Neuronal stem cell (in vitro differentiated cells): ENCODE measurements at regions not wholly inside any gene's neighbourhood (a gene's known extent, or its start where the extent isn't known, plus 50 kb on each side); places are given as distances from the start of the nearest gene placed in this dataset.

Experiments used
- DNase-seq: peaks from one replicate; pipeline ENCODE4 v3.0.0-alpha.2; 2013; ENCODE audit warnings: low spot score
- H2AFZ ChIP-seq: one replicate; pipeline ENCODE4 v1.6.1; 2013; ENCODE audit warnings: mild to moderate bottlenecking, low read length, inconsistent platforms
- H2AK5ac ChIP-seq: 2 replicates; pipeline ENCODE4 v1.6.1; 2013; ENCODE audit warnings: low read depth, mild to moderate bottlenecking, inconsistent platforms, low read length, moderate library complexity, mixed read lengths
- H2BK120ac ChIP-seq: 2 replicates; pipeline ENCODE4 v1.6.1; 2013; ENCODE audit warnings: low read depth, mild to moderate bottlenecking, inconsistent platforms, low read length, moderate library complexity, mixed read lengths
- H2BK12ac ChIP-seq: one replicate; pipeline ENCODE4 v1.6.1; 2013; ENCODE audit warnings: low read length, inconsistent platforms
- H2BK15ac ChIP-seq: 2 replicates; pipeline ENCODE4 v1.6.1; 2013; ENCODE audit warnings: mild to moderate bottlenecking, low read length, inconsistent platforms, mixed read lengths
- H2BK5ac ChIP-seq: one replicate; pipeline ENCODE4 v1.6.1; 2013; ENCODE audit warnings: inconsistent platforms, mild to moderate bottlenecking, low read length, moderate library complexity
- H3K14ac ChIP-seq: one replicate; pipeline ENCODE4 v1.6.1; 2013; ENCODE audit warnings: low read length, inconsistent platforms
- H3K18ac ChIP-seq: 2 replicates; pipeline ENCODE4 v1.6.1; 2013; ENCODE audit warnings: low read length, inconsistent platforms
- H3K23ac ChIP-seq: 2 replicates; pipeline ENCODE4 v1.6.1; 2013; ENCODE audit warnings: low read depth, mild to moderate bottlenecking, mixed read lengths, low read length, inconsistent platforms; ENCODE audit not compliant: poor library complexity
- H3K27ac ChIP-seq: replicated peaks from 3 replicates; pipeline ENCODE4 v1.5.1; 2013; ENCODE audit warnings: low read length, inconsistent platforms
- H3K27me3 ChIP-seq, 3 experiments: 2 replicates each; pipeline ENCODE4 v1.6.1; 2013; ENCODE audit warnings: low read length in 3 of 3, mild to moderate bottlenecking in 2 of 3, inconsistent platforms in 1 of 3, low read depth in 1 of 3, mixed read lengths in 1 of 3, moderate library complexity in 1 of 3; ENCODE audit not compliant: control insufficient read depth in 3 of 3, insufficient read depth in 3 of 3
- H3K36me3 ChIP-seq, 2 donors: replicated peaks in 1 of 2; 2 replicates each; pipeline ENCODE4 v1.6.1; 2013; ENCODE audit warnings: low read length in 2 of 2; ENCODE audit not compliant: control insufficient read depth in 2 of 2, insufficient read depth in 2 of 2
- H3K4ac ChIP-seq: 2 replicates; pipeline ENCODE4 v1.6.1; 2013; ENCODE audit warnings: inconsistent platforms, mild to moderate bottlenecking, low read length, moderate library complexity
- H3K4me1 ChIP-seq, 2 donors: 1 replicate in 1 of 2; 2 replicates in 1 of 2; pipeline ENCODE4 v1.6.1; 2013; ENCODE audit warnings: low read length in 2 of 2, low read depth in 1 of 2; ENCODE audit not compliant: control insufficient read depth in 2 of 2, insufficient read depth in 1 of 2
- H3K4me2 ChIP-seq: one replicate; pipeline ENCODE4 v1.6.1; 2013; ENCODE audit warnings: mild to moderate bottlenecking, low read length, inconsistent platforms; ENCODE audit not compliant: insufficient read depth, poor library complexity, severe bottlenecking
- H3K4me3 ChIP-seq, 2 donors: 2 replicates each; pipeline ENCODE4 v1.5.1; 2013; ENCODE audit warnings: low read length in 2 of 2, mild to moderate bottlenecking in 2 of 2, inconsistent platforms in 1 of 2, moderate library complexity in 1 of 2
- H3K79me1 ChIP-seq: one replicate; pipeline ENCODE4 v1.6.1; 2013; ENCODE audit warnings: low read depth, mild to moderate bottlenecking, inconsistent platforms, low read length, moderate library complexity
- H3K9ac ChIP-seq: one replicate; pipeline ENCODE4 v1.6.1; 2013; ENCODE audit warnings: mild to moderate bottlenecking, low read depth, low read length, inconsistent platforms; ENCODE audit not compliant: poor library complexity
- H3K9me3 ChIP-seq, 2 donors: replicated peaks in 1 of 2; 2 replicates each; pipeline versions ENCODE3 to v1.6.1; 2013; ENCODE audit warnings: low read length in 2 of 2, mild to moderate bottlenecking in 2 of 2, inconsistent platforms in 1 of 2, low read depth in 1 of 2, mixed read lengths in 1 of 2, moderate library complexity in 1 of 2; ENCODE audit not compliant: control insufficient read depth in 2 of 2, insufficient read depth in 1 of 2
- H4K8ac ChIP-seq: one replicate; pipeline ENCODE4 v1.6.1; 2013; ENCODE audit warnings: low read depth, mild to moderate bottlenecking, inconsistent platforms, low read length, moderate library complexity
- H4K91ac ChIP-seq: one replicate; pipeline ENCODE4 v1.6.1; 2013; ENCODE audit warnings: low read length, low read depth, mild to moderate bottlenecking, inconsistent platforms; ENCODE audit not compliant: poor library complexity
- WGBS, 2 donors: extraction: QIAGEN DNeasy Blood & Tissue Kit; methylation state at CpG; one replicate each; pipeline ENCODE4 v1.1.7; 2013; ENCODE audit warnings: missing lambda C conversion rate in 2 of 2, mixed read lengths in 1 of 2; ENCODE audit not compliant: insufficient read length in 2 of 2, insufficient replicate concordance in 1 of 2; ENCODE audit errors: extremely low coverage in 2 of 2; 5-methylcytosine and 5-hydroxymethylcytosine counted together

GRCh38 chr2:125167820-125168219 lies 1142.7 kb downstream of the CNTNAP5 start:
- H2AK5ac ChIP-seq, result no peak overlapping the region
- no peak overlapping the region for H3K4me3 ChIP-seq

GRCh38 chr2:125168442-125168841 lies 1143.4 kb downstream of the CNTNAP5 start:
- no peak overlapping the region for H2BK12ac ChIP-seq
- no peak overlapping the region for H3K23ac ChIP-seq
- H3K27me3 ChIP-seq, result no peaks in the 10 kb centered on the region
- no peak overlapping the region for H3K4ac ChIP-seq
- H4K91ac ChIP-seq, result no peak overlapping the region
- no peak overlapping the region for H2AK5ac ChIP-seq
- H4K8ac ChIP-seq, result no peak overlapping the region
- no peak overlapping the region for H3K14ac ChIP-seq
- no peak overlapping the region for H2AFZ ChIP-seq
- no peak overlapping the region for H2BK5ac ChIP-seq
- no peak overlapping the region for H3K4me3 ChIP-seq
- H3K27ac ChIP-seq, result no peak overlapping the region
- no peaks in the 10 kb centered on the region for H3K9me3 ChIP-seq
- no peak overlapping the region for H3K18ac ChIP-seq
- H3K9ac ChIP-seq, result no peak overlapping the region
- no peak overlapping the region for H2BK15ac ChIP-seq
- H3K4me2 ChIP-seq, result no peak overlapping the region
- no peak overlapping the region for H2BK120ac ChIP-seq
- no peaks in the 10 kb centered on the region for H3K79me1 ChIP-seq
- no CpG with 5 or more reads among the region's 2 CpGs for WGBS, 2 donors
- H3K36me3 ChIP-seq, result no peaks in the 10 kb centered on the region
- no peaks in the 10 kb centered on the region for H3K4me1 ChIP-seq
- no peak for DNase-seq

More at GRCh38 chr2:125167820-125168219, 1142.7 kb downstream of the CNTNAP5 start:
- Histone ChIP-seq H3K27ac (no peak overlapping the region), H2AFZ (no peak overlapping the region), H3K36me3 (no peaks in the 10 kb centered on the region), H3K79me1 (no peaks in the 10 kb centered on the region), H3K4me2 (no peak overlapping the region), H3K23ac (no peak overlapping the region), H3K4me1 (no peaks in the 10 kb centered on the region), H3K27me3 (no peaks in the 10 kb centered on the region), H3K18ac (no peak overlapping the region), H2BK15ac (no peak overlapping the region), H3K4ac (no peak overlapping the region), H2BK5ac (no peak overlapping the region), H2BK12ac (no peak overlapping the region), H4K91ac (no peak overlapping the region), H3K9ac (no peak overlapping the region), H2BK120ac (no peak overlapping the region), H4K8ac (no peak overlapping the region), H3K14ac (no peak overlapping the region), H3K9me3 (no peaks in the 10 kb centered on the region)
- DNase-seq, result no peak

- no peaks in the 10 kb centered on the region for H3K79me1 ChIP-seq
- H2BK15ac ChIP-seq, result no peak overlapping the region
- no peaks in the 10 kb centered on the region for H3K4me1 ChIP-seq
- H3K4ac ChIP-seq, result no peak overlapping the region
- H3K9me3 ChIP-seq, result no peaks in the 10 kb centered on the region
- no peaks in the 10 kb centered on the region for H3K36me3 ChIP-seq
- H2AK5ac ChIP-seq, result no peak overlapping the region
- no peak overlapping the region for H3K9ac ChIP-seq
- no peak overlapping the region for H3K23ac ChIP-seq
- no peak overlapping the region for H2BK120ac ChIP-seq
- no peaks in the 10 kb centered on the region for H3K27me3 ChIP-seq
- no peak overlapping the region for H2BK5ac ChIP-seq
- H3K27ac ChIP-seq, result no peak overlapping the region
- H3K4me3 ChIP-seq, result no peak overlapping the region
- H3K4me2 ChIP-seq, result no peak overlapping the region
- DNase-seq, result no peak
- no peak overlapping the region for H2AFZ ChIP-seq
- no CpG with 5 or more reads among the region's 6 CpGs for WGBS, 2 donors
- no peak overlapping the region for H4K8ac ChIP-seq
- no peak overlapping the region for H2BK12ac ChIP-seq
- H3K18ac ChIP-seq, result no peak overlapping the region
- no peak overlapping the region for H3K14ac ChIP-seq
- H4K91ac ChIP-seq, result no peak overlapping the region
Measured at GRCh38 chr2:125169022-125169763, 1144.1 kb downstream of the CNTNAP5 start.

- Histone ChIP-seq H2BK12ac (no peak overlapping the region), H2BK120ac (no peak overlapping the region), H2BK15ac (no peak overlapping the region), H3K14ac (no peak overlapping the region), H4K91ac (no peak overlapping the region), H3K79me1 (no peaks in the 10 kb centered on the region), H3K4me1 (no peaks in the 10 kb centered on the region), H3K27me3 (no peaks in the 10 kb centered on the region), H3K4me3 (no peak overlapping the region), H4K8ac (no peak overlapping the region), H3K4ac (no peak overlapping the region), H3K27ac (no peak overlapping the region), H3K9ac (no peak overlapping the region), H3K4me2 (no peak overlapping the region), H3K36me3 (no peaks in the 10 kb centered on the region), H2BK5ac (no peak overlapping the region), H3K18ac (no peak overlapping the region), H3K9me3 (no peaks in the 10 kb centered on the region), H2AK5ac (no peak overlapping the region), H3K23ac (no peak overlapping the region), H2AFZ (no peak overlapping the region)
- DNase-seq, result no peak
- WGBS, 2 donors, result no CpG with 5 or more reads among the region's 3 CpGs
Measured at GRCh38 chr2:125169764-125170146, 1144.7 kb downstream of the CNTNAP5 start.
